NCI-H2227 (cell line): ENCODE measurements at regions not wholly inside any gene's neighbourhood (a gene's known extent, or its start where the extent isn't known, plus 50 kb on each side); places are given as distances from the start of the nearest gene placed in this dataset.
"Not testable (repeated sequence)": the region's sequence is repeated elsewhere in the genome, so short reads cannot be mapped to it uniquely, and the experiment has no call there.

Experiments
- DNase-seq: peaks from one replicate; lab custom pipeline; 2025; ENCODE audit not compliant: unreplicated experiment; lab: John Stamatoyannopoulos, UW

- no peak for DNase-seq
These were observed 927.2 kb downstream of the BRINP3 start for GRCh38 chr1:189550498-189550897.

- DNase-seq: no peak
These were observed 913.9 kb downstream of the BRINP3 start for GRCh38 chr1:189563784-189564183.

- DNase-seq: no peak
These were observed 909.8 kb downstream of the BRINP3 start for GRCh38 chr1:189567890-189568289.

- no peak for DNase-seq
These were observed 881.5 kb downstream of the BRINP3 start for GRCh38 chr1:189596197-189596596.

- no peak for DNase-seq
These were observed 880.6 kb downstream of the BRINP3 start for GRCh38 chr1:189597083-189597482.

- no peak for DNase-seq
These were observed 872.4 kb downstream of the BRINP3 start for GRCh38 chr1:189605226-189605625.

- no peak for DNase-seq
These were observed 871.6 kb downstream of the BRINP3 start for GRCh38 chr1:189606047-189606446.

GRCh38 chr1:189606795-189607476 lies 870.7 kb downstream of the BRINP3 start:
- DNase-seq: no peak

- DNase-seq: no peak
These were observed 870.1 kb downstream of the BRINP3 start for GRCh38 chr1:189607477-189608096.

- no peak for DNase-seq
These were observed 868.5 kb downstream of the BRINP3 start for GRCh38 chr1:189609167-189609566.

GRCh38 chr1:189616893-189617292 lies 860.8 kb downstream of the BRINP3 start:
- no peak for DNase-seq

- no peak for DNase-seq
These were observed 857.9 kb downstream of the BRINP3 start for GRCh38 chr1:189619682-189620332.

GRCh38 chr1:189620471-189620870 lies 857.2 kb downstream of the BRINP3 start:
- DNase-seq: no peak

- DNase-seq: no peak
These were observed 854.3 kb downstream of the BRINP3 start for GRCh38 chr1:189623336-189623735.

- no peak for DNase-seq
These were observed 850.2 kb downstream of the BRINP3 start for GRCh38 chr1:189627427-189627826.

- no peak for DNase-seq
These were observed 848.8 kb downstream of the BRINP3 start for GRCh38 chr1:189628857-189629256.

- no peak for DNase-seq
These were observed 844.0 kb downstream of the BRINP3 start for GRCh38 chr1:189633658-189634057.

- no peak for DNase-seq
These were observed 840.6 kb downstream of the BRINP3 start for GRCh38 chr1:189637041-189637440.

GRCh38 chr1:189644156-189644555 lies 833.5 kb downstream of the BRINP3 start:
- DNase-seq: not testable (repeated sequence)

GRCh38 chr1:189644970-189645369 lies 832.7 kb downstream of the BRINP3 start:
- DNase-seq: no peak

GRCh38 chr1:189646066-189646465 lies 831.6 kb downstream of the BRINP3 start:
- DNase-seq: no peak

GRCh38 chr1:189654906-189655305 lies 822.8 kb downstream of the BRINP3 start:
- DNase-seq: no peak
